DND-41 (cell line): ENCODE measurements at regions not wholly inside any gene's neighbourhood (a gene's known extent, or its start where the extent isn't known, plus 50 kb on each side); places are given as distances from the start of the nearest gene placed in this dataset.

Experiments used
- EZH2 ChIP-seq: IDR thresholded peaks from 3 replicates; pipeline ENCODE4 v1.6.1; 2012; ENCODE audit warnings: borderline replicate concordance, low read depth, mild to moderate bottlenecking, moderate library complexity, low read length, inconsistent platforms; ENCODE audit not compliant: severe bottlenecking
- TF ChIP-seq, protein P1 (sequence below): IDR thresholded peaks from 2 replicates; pipeline ENCODE4 v1.5.1; 2012; ENCODE audit warnings: borderline replicate concordance, low read length, moderate library complexity, mild to moderate bottlenecking; ENCODE audit not compliant: poor library complexity, severe bottlenecking; ENCODE audit errors: extremely low read depth

DNA sequence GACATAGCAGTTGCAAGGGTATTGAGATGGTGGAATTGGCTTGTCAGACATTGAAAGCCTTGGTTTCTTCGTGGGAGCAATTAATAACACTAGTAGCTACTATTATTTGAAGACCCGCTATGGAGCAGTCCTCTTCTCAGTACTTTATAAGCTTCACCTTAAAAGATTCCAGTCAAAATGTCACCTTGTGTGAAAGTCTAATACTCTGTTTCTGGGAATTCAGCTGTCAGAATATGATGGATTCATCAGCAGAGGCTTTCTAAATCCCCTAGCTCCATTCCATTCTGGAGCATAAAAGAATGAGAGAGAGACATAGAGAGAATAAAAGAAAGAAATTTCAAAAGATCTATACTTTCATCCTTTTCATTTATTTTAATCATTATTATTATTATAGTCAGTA is 375.9 kb upstream of the ADGRL2 start:
- TF ChIP-seq, protein P1, sequence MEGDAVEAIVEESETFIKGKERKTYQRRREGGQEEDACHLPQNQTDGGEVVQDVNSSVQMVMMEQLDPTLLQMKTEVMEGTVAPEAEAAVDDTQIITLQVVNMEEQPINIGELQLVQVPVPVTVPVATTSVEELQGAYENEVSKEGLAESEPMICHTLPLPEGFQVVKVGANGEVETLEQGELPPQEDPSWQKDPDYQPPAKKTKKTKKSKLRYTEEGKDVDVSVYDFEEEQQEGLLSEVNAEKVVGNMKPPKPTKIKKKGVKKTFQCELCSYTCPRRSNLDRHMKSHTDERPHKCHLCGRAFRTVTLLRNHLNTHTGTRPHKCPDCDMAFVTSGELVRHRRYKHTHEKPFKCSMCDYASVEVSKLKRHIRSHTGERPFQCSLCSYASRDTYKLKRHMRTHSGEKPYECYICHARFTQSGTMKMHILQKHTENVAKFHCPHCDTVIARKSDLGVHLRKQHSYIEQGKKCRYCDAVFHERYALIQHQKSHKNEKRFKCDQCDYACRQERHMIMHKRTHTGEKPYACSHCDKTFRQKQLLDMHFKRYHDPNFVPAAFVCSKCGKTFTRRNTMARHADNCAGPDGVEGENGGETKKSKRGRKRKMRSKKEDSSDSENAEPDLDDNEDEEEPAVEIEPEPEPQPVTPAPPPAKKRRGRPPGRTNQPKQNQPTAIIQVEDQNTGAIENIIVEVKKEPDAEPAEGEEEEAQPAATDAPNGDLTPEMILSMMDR = no peak
- no peak for TF ChIP-seq EZH2
